HG02759 (cell line): ENCODE measurements at regions not wholly inside any gene's neighbourhood (a gene's known extent, or its start where the extent isn't known, plus 50 kb on each side); places are given as distances from the start of the nearest gene placed in this dataset.

Source experiments
- ATAC-seq: cut with Tn5 transposase; IDR thresholded peaks from one replicate; pipeline ENCODE4 v1.9.1; 2021; ENCODE audit warnings: mild to moderate bottlenecking, moderate library complexity; ENCODE audit not compliant: unreplicated experiment

DNA sequence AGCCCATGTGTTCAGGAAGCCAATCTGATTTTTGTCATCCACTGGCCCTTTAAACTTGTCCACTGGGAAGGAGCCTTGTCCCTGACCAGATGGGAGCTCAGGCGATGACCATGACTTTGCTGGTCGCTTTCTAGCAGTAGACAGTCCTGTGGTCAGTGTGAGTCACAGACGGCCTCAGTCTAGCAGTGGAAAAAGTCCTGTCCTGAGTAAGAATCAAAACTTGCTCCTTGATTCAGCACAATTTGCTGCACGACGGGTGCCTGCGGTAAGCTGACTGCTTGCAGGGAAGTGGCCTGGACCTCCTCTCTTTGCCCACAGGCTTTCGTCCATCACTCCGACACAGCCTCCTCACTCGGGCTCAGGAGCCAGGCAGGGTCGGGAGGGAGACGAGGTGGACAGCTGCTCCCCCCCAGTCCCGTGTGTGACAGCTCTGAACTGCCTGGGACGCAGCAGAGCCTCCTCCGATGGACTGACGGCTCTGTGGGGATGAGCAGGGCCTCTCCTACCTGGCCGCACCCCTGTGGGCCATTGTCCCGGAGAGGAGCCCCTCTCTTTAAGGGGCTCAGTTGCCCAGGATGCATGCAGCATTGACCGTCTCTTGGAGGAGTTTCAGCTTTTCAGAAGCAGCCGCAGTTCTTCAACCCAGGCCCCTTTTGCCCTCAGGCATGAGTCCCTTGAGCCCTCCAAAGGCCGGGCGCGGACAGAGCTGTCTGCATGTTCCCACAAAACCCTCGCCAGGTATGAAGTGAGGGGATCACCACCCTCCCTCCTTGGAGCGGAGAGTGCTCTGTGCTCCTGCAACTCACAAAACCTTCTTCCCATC, 209.2 kb downstream of the ANKRD60 start:
- ATAC-seq, result no peak

DNA sequence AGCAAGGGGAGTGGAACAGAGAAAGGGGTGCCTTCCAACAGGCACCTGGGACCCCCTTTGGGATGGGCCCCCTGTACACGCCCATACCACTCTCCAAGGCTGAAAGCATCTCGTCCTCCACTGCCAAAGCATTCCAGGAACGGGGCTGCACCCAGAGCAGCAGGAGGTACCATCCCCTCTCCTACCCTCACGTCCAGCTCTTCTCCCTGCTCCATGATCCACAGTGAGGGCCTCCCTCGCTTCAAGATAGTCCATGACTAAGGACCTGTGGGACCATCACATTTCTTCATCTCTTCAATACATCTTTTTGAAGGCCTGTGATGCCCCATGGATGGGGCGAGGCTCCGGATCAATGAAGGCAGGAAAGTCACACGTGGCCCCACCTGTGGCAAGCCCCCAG, 209.9 kb downstream of the ANKRD60 start:
- ATAC-seq, result no peak

- no peak for ATAC-seq
These were observed 210.4 kb downstream of the ANKRD60 start for GRCh38 chr20:58017970-58018530.

GRCh38 chr20:58017231-58017969, 211.1 kb downstream of the ANKRD60 start:
- no peak for ATAC-seq

DNA sequence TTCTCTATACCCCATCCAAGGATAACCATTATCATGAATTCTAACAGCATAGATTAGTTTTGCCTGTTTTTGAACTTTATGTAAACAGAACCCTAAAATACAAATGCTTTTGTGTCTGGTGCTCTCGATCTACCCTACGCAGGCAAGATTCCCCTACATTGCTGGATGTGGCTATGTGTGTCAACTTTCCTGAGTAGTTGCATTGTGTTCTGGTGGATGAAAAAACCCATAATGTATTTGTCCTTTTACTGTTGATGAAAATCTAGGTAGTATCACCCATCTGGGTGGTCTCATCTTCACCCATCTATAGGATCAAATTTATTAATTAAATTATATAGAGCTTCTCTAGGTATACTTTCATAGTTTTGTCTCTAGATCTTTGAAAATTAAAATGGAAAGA, 211.7 kb downstream of the ANKRD60 start:
- no peak for ATAC-seq

DNA sequence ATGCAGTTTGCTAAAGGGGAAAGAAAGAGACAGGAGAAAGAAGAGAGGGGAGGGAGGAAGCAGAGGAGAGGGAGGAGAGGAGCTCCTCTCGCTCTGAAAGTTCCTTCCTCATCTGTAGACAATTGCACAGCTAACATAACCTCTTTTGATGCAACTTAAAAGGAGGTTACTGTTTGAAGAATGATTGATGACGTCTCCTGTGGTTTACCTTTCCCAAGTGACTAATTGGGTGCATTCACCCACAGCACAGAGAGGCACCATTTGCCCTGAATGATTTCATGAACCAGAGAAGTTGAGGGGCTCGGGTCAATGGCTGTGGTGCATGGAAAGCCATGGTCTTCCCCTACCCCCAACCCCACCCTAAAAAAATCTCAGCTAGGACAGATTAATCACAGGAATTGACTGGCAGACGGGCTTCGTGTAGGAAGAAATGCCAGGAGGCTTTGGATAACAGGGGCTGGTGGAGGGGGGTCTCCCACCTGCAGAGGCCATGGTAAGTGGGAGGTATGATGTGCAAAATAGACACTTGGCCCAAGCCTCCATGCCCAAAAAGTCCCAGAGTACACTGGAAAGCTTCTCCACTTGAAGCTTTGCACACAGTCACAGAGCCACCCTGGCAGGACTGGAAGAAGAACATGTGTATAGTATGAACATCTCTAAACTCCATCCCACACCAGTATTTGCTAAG, 213.7 kb downstream of the ANKRD60 start:
- no peak for ATAC-seq

- ATAC-seq, result no peak
These were observed 215.5 kb downstream of the ANKRD60 start for GRCh38 chr20:58012731-58013510.

DNA sequence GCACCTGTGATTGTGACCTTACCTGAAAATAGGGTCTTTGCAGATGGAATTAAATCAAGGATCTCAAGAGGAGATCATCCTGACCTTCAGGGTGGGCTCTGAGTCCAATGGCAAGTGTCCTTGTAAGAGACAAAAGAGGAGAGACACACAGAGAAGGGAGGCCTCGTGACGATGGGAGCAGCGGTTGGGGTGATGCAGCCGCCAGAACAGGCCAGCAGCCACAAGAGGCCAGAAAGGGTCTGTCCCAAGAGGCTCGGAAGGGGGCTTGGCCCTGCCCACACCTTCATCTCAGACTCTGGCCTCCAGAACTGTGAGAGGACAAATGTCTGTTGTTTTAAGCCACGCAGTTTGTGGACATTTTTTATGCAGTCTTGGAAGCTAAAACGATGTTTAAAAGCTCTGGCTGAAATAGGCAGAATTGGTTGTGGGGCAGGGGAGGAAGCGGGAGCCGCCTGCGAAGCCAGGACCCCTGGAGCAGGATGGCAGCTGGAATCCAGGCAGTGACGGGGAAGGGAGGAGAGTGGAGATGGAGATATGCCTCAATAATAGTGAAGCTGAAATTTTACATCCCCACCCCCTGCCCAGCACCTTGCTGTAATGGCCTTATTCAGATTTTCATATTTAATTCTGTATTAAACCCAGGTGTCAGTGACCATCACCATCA, 216.4 kb downstream of the ANKRD60 start:
- no peak for ATAC-seq

DNA sequence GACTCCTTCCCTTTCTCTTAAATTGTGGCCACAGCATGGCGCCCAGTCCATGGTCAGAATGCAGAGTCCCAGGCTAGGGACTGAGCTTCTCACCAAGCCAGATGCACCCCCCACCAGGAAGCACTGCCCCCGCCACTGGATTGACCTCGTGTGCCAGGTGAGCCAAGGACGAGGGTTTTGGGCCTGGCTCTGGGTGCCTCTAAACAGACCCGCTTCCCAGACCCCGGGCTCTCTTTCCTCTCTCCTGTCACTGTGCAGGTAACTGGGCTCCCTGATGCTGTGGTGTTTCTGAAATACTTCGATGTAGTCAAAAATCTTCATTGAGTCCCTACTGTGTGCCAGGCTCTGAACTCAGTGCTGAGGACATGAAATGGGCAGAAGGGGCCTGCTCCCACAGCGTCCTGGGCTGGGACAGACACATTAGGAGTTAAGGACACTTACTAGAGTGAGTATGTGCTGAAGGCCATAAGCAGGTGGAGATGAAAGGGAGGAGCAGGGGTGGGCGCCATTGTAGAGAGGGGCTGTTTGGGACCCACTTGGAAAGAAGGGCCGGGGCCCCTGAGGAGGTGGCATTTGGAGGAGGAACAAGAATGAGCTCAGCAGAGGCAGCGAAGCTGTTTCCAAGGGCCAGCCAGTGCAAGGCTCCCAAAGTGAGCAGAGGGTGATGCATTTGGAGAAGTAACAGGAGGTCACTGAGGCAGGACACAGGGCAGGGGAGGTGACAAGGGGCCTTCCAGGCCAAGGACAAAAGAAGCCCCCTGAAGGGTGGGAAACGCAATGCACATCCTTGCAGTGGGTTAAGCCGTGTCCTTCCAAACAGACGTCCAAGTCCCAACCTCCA, 217.1 kb downstream of the ANKRD60 start:
- ATAC-seq, result no peak

- no peak for ATAC-seq
These were observed 217.8 kb downstream of the ANKRD60 start for GRCh38 chr20:58010666-58011065.

DNA sequence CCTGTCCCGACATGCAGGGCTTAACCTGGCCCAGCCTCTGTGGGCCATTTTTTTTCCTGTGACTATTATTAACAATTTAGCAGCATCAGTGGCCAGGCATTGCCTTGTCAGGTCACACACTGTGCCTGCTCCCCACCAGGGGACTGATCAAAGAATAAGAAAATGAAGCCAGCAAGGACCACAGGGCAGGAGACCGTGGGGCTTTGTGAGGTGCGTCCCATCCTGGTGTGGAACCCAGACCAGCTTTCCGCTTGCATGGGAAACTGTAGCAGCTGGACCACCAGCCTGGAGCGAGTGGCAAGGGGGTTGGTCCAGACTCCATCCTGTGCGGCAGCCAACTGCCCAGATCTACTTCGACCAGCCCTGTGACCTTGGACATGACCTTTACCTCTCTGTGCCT, 218.3 kb downstream of the ANKRD60 start:
- ATAC-seq, result no peak

- no peak for ATAC-seq
These were observed 219.6 kb downstream of the ANKRD60 start for GRCh38 chr20:58008866-58009265.

GRCh38 chr20:58008413-58008812, 220.0 kb downstream of the ANKRD60 start:
- ATAC-seq, result no peak

DNA sequence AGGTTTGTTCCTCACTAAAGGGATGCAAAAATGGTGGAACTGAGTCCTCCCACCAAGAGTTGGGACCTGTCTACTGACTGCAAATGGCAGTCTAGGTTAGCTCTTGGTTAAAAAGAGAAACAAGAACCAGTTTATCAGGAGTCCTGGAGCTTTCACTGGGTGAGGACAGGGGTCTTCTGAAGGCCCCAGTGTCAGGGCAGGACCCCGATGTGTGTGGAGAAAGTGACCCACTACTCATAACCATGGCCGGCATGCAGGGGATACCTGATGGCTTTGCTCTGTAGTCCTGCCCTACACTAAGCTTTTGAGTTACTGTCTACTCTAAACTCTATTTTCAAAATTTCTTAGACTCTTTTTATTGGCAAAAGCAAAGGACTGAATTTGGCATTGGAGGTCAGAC, 220.5 kb downstream of the ANKRD60 start:
- no peak for ATAC-seq

GRCh38 chr20:58006346-58007316, 221.8 kb downstream of the ANKRD60 start:
- ATAC-seq, result no peak

DNA sequence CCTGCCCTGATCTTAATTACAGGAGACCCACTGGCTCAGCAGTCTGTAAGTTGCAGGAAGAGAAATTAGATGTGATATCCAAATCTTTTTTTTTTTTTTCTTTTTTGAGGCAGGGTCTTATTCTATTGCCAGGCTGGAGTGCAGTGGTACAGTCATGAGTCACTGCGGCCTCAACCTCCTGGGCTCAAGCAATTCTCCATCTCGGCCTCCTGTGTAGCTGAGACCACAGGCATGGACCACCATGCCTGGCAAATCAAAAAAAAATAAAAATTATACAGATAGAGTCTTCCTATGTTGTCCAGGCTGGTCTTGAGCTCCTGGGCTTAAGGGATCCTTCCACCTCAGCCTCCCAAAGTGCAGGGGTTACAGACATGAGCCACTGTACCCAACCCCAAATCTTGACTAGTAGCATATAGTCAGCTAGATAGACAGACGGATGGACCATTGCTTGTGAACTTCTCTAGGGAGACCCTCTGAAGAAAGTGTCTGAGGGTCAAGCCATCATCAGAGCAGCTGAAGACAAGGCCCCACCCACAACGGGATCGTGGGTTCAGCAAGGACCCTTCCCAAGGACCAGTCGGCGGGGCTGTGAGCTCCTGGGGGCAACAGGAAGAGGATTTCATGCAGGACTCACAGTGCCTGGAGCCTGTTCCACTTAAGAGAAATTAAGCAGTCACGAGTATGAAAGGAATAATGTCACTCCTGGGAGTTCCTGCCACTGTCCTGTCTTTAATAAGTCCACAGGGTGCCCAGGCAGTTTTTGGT, 222.7 kb downstream of the ANKRD60 start:
- no peak for ATAC-seq

DNA sequence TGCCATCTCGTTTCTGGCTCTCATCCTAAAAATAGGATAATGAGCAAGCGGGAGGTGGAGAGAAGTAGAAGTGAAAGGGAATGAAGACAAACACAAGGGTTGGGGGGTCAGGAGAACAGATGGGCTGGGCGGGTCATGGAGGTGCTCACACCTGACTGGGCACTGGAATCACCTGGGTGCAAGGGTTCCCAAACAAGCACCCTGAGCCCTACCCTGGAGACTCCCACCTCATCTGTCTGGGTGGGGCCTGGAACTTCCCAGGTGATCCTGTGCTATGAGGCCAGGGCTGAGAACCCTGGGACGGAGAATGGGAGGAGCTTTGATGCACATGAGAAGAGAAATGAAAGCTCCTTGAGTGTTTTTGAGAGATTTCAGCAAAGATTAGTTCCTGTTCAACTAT, 223.6 kb downstream of the ANKRD60 start:
- no peak for ATAC-seq
